HL-60 (cell line): ENCODE measurements at regions not wholly inside any gene's neighbourhood (a gene's known extent, or its start where the extent isn't known, plus 50 kb on each side); places are given as distances from the start of the nearest gene placed in this dataset.

Experiments used
- DNase-seq, 2 experiments: peaks; one replicate each; pipeline ENCODE4 v3.0.0-alpha.2; 2010 to 2020; ENCODE audit warnings: low read depth in 1 of 2, low spot score in 1 of 2
- H3K27ac ChIP-seq: fragments of 250-450 bp; sonication (Bioruptor Pico); replicated peaks from 2 replicates; pipeline ENCODE4 v1.5.1; 2020; ENCODE audit warnings: mild to moderate bottlenecking, moderate library complexity
- H3K27me3 ChIP-seq: fragments of 250-450 bp; sonication (Bioruptor Pico); 2 replicates; pipeline ENCODE4 v1.5.1; 2021; ENCODE audit warnings: mild to moderate bottlenecking, moderate library complexity; ENCODE audit not compliant: insufficient read depth, poor library complexity, severe bottlenecking
- H3K4me3 ChIP-seq: replicated peaks from 2 replicates; pipeline ENCODE4 v1.5.1; 2011; ENCODE audit warnings: mild to moderate bottlenecking, control low read depth, low read length; ENCODE audit not compliant: insufficient read depth
- GABPA ChIP-seq: IDR thresholded peaks from 2 replicates; pipeline ENCODE4 v1.6.1; 2012; ENCODE audit warnings: low read depth
- POLR2AphosphoS5 ChIP-seq: IDR thresholded peaks from 2 replicates; pipeline ENCODE4 v1.6.1; 2012; ENCODE audit warnings: low read depth
- SPI1 ChIP-seq: IDR thresholded peaks from 2 replicates; pipeline ENCODE4 v1.6.1; 2012; ENCODE audit warnings: low read depth, mild to moderate bottlenecking, borderline replicate concordance
- TF ChIP-seq, protein P1 (sequence below): IDR thresholded peaks from one replicate; pipeline ENCODE4 v1.5.1; 2011; ENCODE audit warnings: low read length, control low read depth, inconsistent platforms; ENCODE audit not compliant: insufficient read depth
- TF ChIP-seq, protein P2 (sequence below): IDR thresholded peaks from 2 replicates; pipeline ENCODE4 v1.6.1; 2012; ENCODE audit warnings: low read depth; ENCODE audit not compliant: insufficient replicate concordance

DNA sequence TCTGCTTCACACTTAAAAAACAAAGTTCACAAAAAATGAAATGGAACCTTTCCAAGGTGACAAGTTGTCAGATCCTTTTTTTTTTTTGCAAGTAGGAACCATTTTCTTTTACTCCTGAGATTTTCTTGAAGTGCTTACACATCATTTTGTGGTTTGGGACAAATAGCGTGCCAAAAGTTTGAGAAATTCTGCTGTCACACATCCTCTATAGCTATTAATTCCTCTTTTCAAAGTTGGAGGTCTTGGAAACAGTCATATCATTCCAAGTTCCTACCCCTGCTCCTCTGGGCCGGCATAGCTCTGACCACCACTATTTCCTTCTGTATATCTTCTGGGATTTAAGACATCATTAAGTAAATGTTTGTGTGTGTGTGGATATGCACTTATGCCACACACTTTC, 421.6 kb upstream of the SLC10A2 start:
- TF ChIP-seq GABPA: no peak
- TF ChIP-seq, protein P1, sequence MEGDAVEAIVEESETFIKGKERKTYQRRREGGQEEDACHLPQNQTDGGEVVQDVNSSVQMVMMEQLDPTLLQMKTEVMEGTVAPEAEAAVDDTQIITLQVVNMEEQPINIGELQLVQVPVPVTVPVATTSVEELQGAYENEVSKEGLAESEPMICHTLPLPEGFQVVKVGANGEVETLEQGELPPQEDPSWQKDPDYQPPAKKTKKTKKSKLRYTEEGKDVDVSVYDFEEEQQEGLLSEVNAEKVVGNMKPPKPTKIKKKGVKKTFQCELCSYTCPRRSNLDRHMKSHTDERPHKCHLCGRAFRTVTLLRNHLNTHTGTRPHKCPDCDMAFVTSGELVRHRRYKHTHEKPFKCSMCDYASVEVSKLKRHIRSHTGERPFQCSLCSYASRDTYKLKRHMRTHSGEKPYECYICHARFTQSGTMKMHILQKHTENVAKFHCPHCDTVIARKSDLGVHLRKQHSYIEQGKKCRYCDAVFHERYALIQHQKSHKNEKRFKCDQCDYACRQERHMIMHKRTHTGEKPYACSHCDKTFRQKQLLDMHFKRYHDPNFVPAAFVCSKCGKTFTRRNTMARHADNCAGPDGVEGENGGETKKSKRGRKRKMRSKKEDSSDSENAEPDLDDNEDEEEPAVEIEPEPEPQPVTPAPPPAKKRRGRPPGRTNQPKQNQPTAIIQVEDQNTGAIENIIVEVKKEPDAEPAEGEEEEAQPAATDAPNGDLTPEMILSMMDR: no peak
- TF ChIP-seq, protein P2, sequence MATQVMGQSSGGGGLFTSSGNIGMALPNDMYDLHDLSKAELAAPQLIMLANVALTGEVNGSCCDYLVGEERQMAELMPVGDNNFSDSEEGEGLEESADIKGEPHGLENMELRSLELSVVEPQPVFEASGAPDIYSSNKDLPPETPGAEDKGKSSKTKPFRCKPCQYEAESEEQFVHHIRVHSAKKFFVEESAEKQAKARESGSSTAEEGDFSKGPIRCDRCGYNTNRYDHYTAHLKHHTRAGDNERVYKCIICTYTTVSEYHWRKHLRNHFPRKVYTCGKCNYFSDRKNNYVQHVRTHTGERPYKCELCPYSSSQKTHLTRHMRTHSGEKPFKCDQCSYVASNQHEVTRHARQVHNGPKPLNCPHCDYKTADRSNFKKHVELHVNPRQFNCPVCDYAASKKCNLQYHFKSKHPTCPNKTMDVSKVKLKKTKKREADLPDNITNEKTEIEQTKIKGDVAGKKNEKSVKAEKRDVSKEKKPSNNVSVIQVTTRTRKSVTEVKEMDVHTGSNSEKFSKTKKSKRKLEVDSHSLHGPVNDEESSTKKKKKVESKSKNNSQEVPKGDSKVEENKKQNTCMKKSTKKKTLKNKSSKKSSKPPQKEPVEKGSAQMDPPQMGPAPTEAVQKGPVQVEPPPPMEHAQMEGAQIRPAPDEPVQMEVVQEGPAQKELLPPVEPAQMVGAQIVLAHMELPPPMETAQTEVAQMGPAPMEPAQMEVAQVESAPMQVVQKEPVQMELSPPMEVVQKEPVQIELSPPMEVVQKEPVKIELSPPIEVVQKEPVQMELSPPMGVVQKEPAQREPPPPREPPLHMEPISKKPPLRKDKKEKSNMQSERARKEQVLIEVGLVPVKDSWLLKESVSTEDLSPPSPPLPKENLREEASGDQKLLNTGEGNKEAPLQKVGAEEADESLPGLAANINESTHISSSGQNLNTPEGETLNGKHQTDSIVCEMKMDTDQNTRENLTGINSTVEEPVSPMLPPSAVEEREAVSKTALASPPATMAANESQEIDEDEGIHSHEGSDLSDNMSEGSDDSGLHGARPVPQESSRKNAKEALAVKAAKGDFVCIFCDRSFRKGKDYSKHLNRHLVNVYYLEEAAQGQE: no peak
- no peak for TF ChIP-seq SPI1
- TF ChIP-seq POLR2AphosphoS5: no peak
- no peak for DNase-seq
- Histone ChIP-seq H3K4me3 (no peak overlapping the region), H3K27me3 (no peaks in the 10 kb centered on the region), H3K27ac (no peak overlapping the region)

DNA sequence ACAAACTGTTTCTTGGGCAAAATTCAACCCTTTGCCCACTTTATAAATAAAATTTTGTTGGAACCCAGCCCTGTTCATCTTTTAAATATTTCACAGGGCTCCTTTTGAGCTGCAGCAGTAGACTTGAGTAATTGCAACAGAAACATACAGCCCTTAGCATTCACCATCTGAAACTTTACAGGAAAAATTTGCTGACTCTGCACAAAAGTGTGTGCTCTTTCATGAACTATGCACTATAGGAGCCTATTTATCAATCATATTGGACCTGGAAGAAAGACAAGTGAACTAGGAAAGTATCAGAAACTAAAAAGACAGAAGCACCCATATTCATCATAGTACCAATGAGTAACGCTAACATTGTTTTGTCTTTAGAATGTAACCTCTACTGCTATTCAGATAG, 406.9 kb upstream of the SLC10A2 start:
- no peak for DNase-seq
- no peak overlapping the region for H3K27ac ChIP-seq
- no peaks in the 10 kb centered on the region for H3K27me3 ChIP-seq
- no peak for TF ChIP-seq POLR2AphosphoS5
- no peak overlapping the region for H3K4me3 ChIP-seq

DNA sequence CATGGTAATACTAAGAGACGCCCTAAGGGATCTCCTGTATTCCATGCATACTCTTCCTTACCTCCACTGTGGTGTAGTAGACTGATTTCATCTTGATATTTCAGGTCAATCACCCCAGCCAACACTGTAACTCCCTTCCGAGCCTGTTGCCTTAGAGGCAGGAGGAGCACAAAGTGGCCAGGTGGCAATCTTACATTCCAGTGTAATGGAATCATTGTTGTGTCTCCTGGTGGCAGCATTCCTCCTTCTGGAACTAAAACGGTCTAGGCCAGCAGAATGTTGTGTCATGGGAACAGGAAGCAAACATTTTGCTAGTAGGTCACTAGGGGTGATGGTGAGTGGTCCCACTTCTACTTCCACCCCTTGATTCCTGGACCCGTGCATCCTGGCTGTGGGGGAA, 405.7 kb upstream of the SLC10A2 start:
- no peak for TF ChIP-seq SPI1
- TF ChIP-seq, protein P2: no peak
- TF ChIP-seq GABPA: no peak
- TF ChIP-seq POLR2AphosphoS5: no peak
- TF ChIP-seq, protein P1: no peak
- DNase-seq: no peak

DNA sequence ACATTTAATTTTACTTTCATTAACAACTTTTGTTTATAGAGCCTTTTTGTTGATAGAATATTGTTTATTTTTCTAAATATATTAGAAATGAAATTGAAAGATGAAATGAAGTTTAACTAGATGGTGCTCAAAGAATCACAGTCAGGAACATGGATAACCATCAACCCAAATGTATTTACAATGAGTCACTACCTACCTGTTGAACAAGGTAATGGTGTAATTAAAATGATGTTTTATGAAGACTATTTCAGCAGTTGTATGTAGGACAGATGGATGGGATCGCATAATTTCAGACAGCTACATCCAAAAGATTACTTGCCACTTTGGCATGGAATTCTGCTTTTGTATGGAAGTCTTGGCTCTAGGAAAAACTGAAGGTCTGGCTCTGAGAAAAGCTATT, 403.6 kb upstream of the SLC10A2 start:
- H3K27ac ChIP-seq: no peak overlapping the region
- TF ChIP-seq, protein P1: no peak
- TF ChIP-seq GABPA: no peak
- no peak for TF ChIP-seq POLR2AphosphoS5
- TF ChIP-seq, protein P2: no peak
- TF ChIP-seq SPI1: no peak
- no peaks in the 10 kb centered on the region for H3K27me3 ChIP-seq
- H3K4me3 ChIP-seq: no peak overlapping the region
- DNase-seq: no peak

More for the DNA sequence above, 405.7 kb upstream of the SLC10A2 start:
- Histone ChIP-seq H3K27me3 (no peaks in the 10 kb centered on the region), H3K4me3 (no peak overlapping the region), H3K27ac (no peak overlapping the region)
